GM12878 (cell line): ENCODE measurements at regions not wholly inside any gene's neighbourhood (a gene's known extent, or its start where the extent isn't known, plus 50 kb on each side); places are given as distances from the start of the nearest gene placed in this dataset.

Experiments
- ATAC-seq: fragments of 200-7000 bp; cut with Tn5 transposase; 3 replicates; pipeline ENCODE4 v1.9.1; 2020; ENCODE audit warnings: mild to moderate bottlenecking, moderate library complexity
- BruUV-seq: library from RNA; stranded (reverse); fragments of 400-500 nt; replicated peaks from 2 replicates; lab custom pipeline; 2021; lab: Mats Ljungman, UMichigan
- CTCF ChIA-PET: fragments of 300-600 bp; sonication (Branson Sonifier 250); formaldehyde crosslinking; extraction: SDS; loops from one replicate; lab custom pipeline; 2021; ENCODE audit warnings: inconsistent platforms; lab: Yijun Ruan, JAX
- POLR2A ChIA-PET: fragments of 350-600 bp; formaldehyde crosslinking; extraction: SDS; loops from one replicate; lab custom pipeline; 2021; ENCODE audit warnings: inconsistent platforms; lab: Charles Lee
- RAD21 ChIA-PET: fragments of 300-600 bp; sonication (Branson Sonifier 250); formaldehyde crosslinking; loops from one replicate; lab custom pipeline; 2023; ENCODE audit warnings: antibody characterized with exemption; ENCODE audit not compliant: unreplicated experiment; lab: Charles Lee
- SMC1A ChIA-PET: fragments of 300-600 bp; sonication (Branson Sonifier 250); formaldehyde crosslinking; loops from one replicate; lab custom pipeline; 2023; ENCODE audit not compliant: unreplicated experiment, uncharacterized antibody; lab: Charles Lee
- DNase-seq: peaks from one replicate; pipeline ENCODE4 v3.0.0-alpha.2; 2011; ENCODE audit warnings: low read depth, low spot score
- FAIRE-seq: peaks from 3 replicates; lab custom pipeline; 2011; peaks lifted over from hg19 to GRCh38; lab: Jason Lieb, UNC
- H2AFZ ChIP-seq: 2 replicates; pipeline ENCODE4 v1.6.0; 2011; ENCODE audit warnings: low read depth, low read length, control low read depth; ENCODE audit not compliant: control insufficient read depth
- H3K27ac ChIP-seq: 2 replicates; pipeline ENCODE4 v1.5.1; 2011; ENCODE audit warnings: control low read depth; ENCODE audit not compliant: control insufficient read depth, insufficient read depth
- H3K27me3 ChIP-seq, 2 experiments: replicated peaks in 1 of 2; 2 replicates each; pipeline versions ENCODE4 v1.6.0 to v1.6.1; 2011; ENCODE audit warnings: low read length in 1 of 2; ENCODE audit not compliant: control insufficient read depth in 2 of 2, insufficient read depth in 2 of 2
- H3K36me3 ChIP-seq, 2 experiments: 2 replicates each; pipeline ENCODE4 v1.5.1; 2011; ENCODE audit warnings: low read length in 1 of 2; ENCODE audit not compliant: control insufficient read depth in 2 of 2, insufficient read depth in 2 of 2
- H3K4me1 ChIP-seq: 2 replicates; pipeline ENCODE4 v1.6.1; 2011; ENCODE audit warnings: mild to moderate bottlenecking, low read length, moderate library complexity, mixed read lengths; ENCODE audit not compliant: control insufficient read depth, insufficient read depth
- H3K4me2 ChIP-seq: 2 replicates; pipeline ENCODE4 v1.6.0; 2011; ENCODE audit warnings: control low read depth; ENCODE audit not compliant: control insufficient read depth, insufficient read depth
- H3K4me3 ChIP-seq: fragments of 200-600 bp; sonication (generic); 2 replicates; pipeline ENCODE4 v1.5.1; 2016
- H3K79me2 ChIP-seq: 2 replicates; pipeline ENCODE4 v1.6.0; 2011; ENCODE audit warnings: low read length; ENCODE audit not compliant: control insufficient read depth, insufficient read depth
- H3K9ac ChIP-seq: 2 replicates; pipeline ENCODE4 v1.8.0; 2011; ENCODE audit warnings: low read length, control low read depth, mixed read lengths; ENCODE audit not compliant: control insufficient read depth, insufficient read depth
- H3K9me3 ChIP-seq: replicated peaks from 3 replicates; pipeline ENCODE4 v1.5.1; 2011; ENCODE audit warnings: mild to moderate bottlenecking, low read length; ENCODE audit not compliant: control insufficient read depth, insufficient read depth
- H4K20me1 ChIP-seq: 2 replicates; pipeline ENCODE4 v1.6.0; 2011; ENCODE audit not compliant: control insufficient read depth, insufficient read depth
- BMI1 ChIP-seq: fragments of 450-650 bp; IDR thresholded peaks from 2 replicates; pipeline ENCODE4 v1.6.1; 2016; ENCODE audit warnings: mild to moderate bottlenecking, moderate library complexity, borderline replicate concordance
- CBFB ChIP-seq: IDR thresholded peaks from 2 replicates; pipeline ENCODE4 v1.6.1; 2016; ENCODE audit warnings: antibody characterized with exemption, low read depth
- CEBPB ChIP-seq, 2 experiments: fragments of 150-350 bp in 1 of 2; IDR thresholded peaks; 2 replicates each; pipeline ENCODE4 v1.6.1; 2012 to 2014; ENCODE audit warnings: low read depth in 2 of 2, low read length in 2 of 2, borderline replicate concordance in 1 of 2, inconsistent platforms in 1 of 2
- CREB1 ChIP-seq: IDR thresholded peaks from 2 replicates; pipeline ENCODE4 v1.6.1; 2012; ENCODE audit warnings: low read depth, mild to moderate bottlenecking, inconsistent platforms
- GATAD2B ChIP-seq: fragments of 450-650 bp; conservative IDR thresholded peaks from 2 replicates; pipeline ENCODE4 v1.6.1; 2017; ENCODE audit warnings: low read depth, mild to moderate bottlenecking, moderate library complexity
- HDGF ChIP-seq: fragments of 450-650 bp; IDR thresholded peaks from 2 replicates; pipeline ENCODE4 v1.6.1; 2016; ENCODE audit warnings: antibody characterized with exemption
- JUNB ChIP-seq: IDR thresholded peaks from 2 replicates; pipeline ENCODE4 v1.6.1; 2016; ENCODE audit warnings: antibody characterized with exemption, mild to moderate bottlenecking
- JUND ChIP-seq: IDR thresholded peaks from 2 replicates; pipeline ENCODE4 v1.6.1; 2012; ENCODE audit warnings: low read depth, mild to moderate bottlenecking, low read length, improper control_type of control experiment, moderate library complexity
- NR2F1 ChIP-seq: fragments of 450-650 bp; conservative IDR thresholded peaks from 2 replicates; pipeline ENCODE4 v1.6.1; 2017; ENCODE audit warnings: mild to moderate bottlenecking
- RAD21 ChIP-seq: IDR thresholded peaks from 2 replicates; pipeline ENCODE4 v1.6.1; 2011; ENCODE audit warnings: mild to moderate bottlenecking, low read depth, low read length, moderate library complexity; ENCODE audit not compliant: insufficient read depth
- RELB ChIP-seq: fragments of 450-650 bp; IDR thresholded peaks from 2 replicates; pipeline ENCODE4 v1.6.1; 2017; ENCODE audit warnings: low read depth, mild to moderate bottlenecking, moderate library complexity
- ZBTB11 ChIP-seq: fragments of 450-650 bp; formaldehyde crosslinking; IDR thresholded peaks from 2 replicates; pipeline ENCODE4 v1.5.0; 2022; ENCODE audit warnings: mild to moderate bottlenecking, missing genetic modification characterization
- WGBS: methylation state at CpG from one replicate; pipeline ENCODE4 v1.1.6; 2016; ENCODE audit warnings: low lambda C conversion rate; ENCODE audit not compliant: insufficient replicate concordance, insufficient coverage; ENCODE audit errors: missing lambda C conversion rate; 5-methylcytosine and 5-hydroxymethylcytosine counted together
- in situ Hi-C: fragments of 300-500 bp; cut with MboI; formaldehyde crosslinking; loops from 9 replicates; pipeline ENCODE4 v1.14.3; 2018; ENCODE audit warnings: mixed read lengths
- intact Hi-C: fragments of 100-400 bp; cut with micrococcal nuclease; formaldehyde crosslinking; loops from one replicate; pipeline ENCODE4 v1.14.2; 2022; ENCODE audit not compliant: unreplicated experiment
- TF ChIP-seq, protein P1 (sequence below): fragments of 450-650 bp; IDR thresholded peaks from 2 replicates; pipeline ENCODE4 v1.6.1; 2017; ENCODE audit warnings: mild to moderate bottlenecking

GRCh38 chr12:89122852-89123251 is 229.4 kb downstream of the DUSP6 start:
- Histone ChIP-seq H3K36me3 (no peaks in the 10 kb centered on the region), H3K27me3 (no peaks in the 10 kb centered on the region), H3K27ac (no peak overlapping the region), H3K9me3 (no peaks in the 10 kb centered on the region), H4K20me1 (no peaks in the 10 kb centered on the region), H3K4me2 (no peak overlapping the region), H3K79me2 (no peaks in the 10 kb centered on the region), H3K4me1 (no peaks in the 10 kb centered on the region), H3K4me3 (no peak overlapping the region), H2AFZ (no peak overlapping the region), H3K9ac (no peak overlapping the region)
- TF ChIP-seq RELB: no peak
- TF ChIP-seq NR2F1: no peak
- TF ChIP-seq, protein P1, sequence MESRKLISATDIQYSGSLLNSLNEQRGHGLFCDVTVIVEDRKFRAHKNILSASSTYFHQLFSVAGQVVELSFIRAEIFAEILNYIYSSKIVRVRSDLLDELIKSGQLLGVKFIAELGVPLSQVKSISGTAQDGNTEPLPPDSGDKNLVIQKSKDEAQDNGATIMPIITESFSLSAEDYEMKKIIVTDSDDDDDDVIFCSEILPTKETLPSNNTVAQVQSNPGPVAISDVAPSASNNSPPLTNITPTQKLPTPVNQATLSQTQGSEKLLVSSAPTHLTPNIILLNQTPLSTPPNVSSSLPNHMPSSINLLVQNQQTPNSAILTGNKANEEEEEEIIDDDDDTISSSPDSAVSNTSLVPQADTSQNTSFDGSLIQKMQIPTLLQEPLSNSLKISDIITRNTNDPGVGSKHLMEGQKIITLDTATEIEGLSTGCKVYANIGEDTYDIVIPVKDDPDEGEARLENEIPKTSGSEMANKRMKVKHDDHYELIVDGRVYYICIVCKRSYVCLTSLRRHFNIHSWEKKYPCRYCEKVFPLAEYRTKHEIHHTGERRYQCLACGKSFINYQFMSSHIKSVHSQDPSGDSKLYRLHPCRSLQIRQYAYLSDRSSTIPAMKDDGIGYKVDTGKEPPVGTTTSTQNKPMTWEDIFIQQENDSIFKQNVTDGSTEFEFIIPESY: no peak
- no peak for TF ChIP-seq JUNB
- TF ChIP-seq CREB1: no peak
- TF ChIP-seq CBFB: no peak
- no peak for TF ChIP-seq ZBTB11 (CRISPR knock-in tag)
- no peak for TF ChIP-seq BMI1
- TF ChIP-seq GATAD2B: no peak
- no peak for TF ChIP-seq RAD21
- no peak for TF ChIP-seq JUND
- no peak for TF ChIP-seq CEBPB (IDR thresholded peaks at IDR 0.05; ENCODE audit: borderline replicate concordance in 1 of 2, low read depth in 2 of 2, low read length in 2 of 2)
- TF ChIP-seq HDGF: no peak
- 13% methylated on average over 1 of the region's 1 CpG for WGBS
- intact Hi-C loops: no loop called here
- in situ Hi-C loops: no loop called here
- FAIRE-seq: no peak
- no peak for ATAC-seq
- ChIA-PET RAD21 (no interaction called here), SMC1A (no interaction called here), CTCF (no interaction called here), POLR2A (no interaction called here)
- BruUV-seq: no TSS peak
- DNase-seq: no peak
